ENCODE measurements at regions not wholly inside any gene's neighbourhood (a gene's known extent, or its start where the extent isn't known, plus 50 kb on each side); places are given as distances from the start of the nearest gene placed in this dataset.

DNA sequence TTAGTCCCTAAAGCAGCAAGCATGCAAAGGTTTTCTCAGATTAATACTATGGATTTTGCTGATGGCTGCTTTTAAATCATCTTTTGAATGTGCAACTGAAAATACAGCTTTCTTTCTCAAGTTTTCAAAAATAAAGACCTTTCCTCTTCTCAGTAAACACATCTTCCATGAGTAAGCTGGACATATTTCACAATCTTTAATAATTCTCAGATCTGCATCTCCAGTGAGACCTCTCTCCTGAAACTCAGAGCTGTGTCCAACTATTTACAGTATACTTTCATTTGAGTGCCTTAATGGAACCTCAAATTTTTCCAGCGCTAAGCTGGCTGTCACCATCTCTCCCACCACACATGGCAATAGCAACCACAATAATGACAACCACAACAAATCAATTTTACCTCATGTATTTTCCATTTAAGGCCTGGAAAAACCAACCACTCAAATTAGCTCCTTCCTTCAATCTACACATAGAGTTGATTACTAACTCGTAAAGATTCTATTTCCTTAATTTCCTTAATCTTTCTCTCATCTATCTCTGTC lies 192.4 kb upstream of the RPL34 start:
- intact Hi-C loops (cut with micrococcal nuclease), result no loop called here
- BruUV-seq (replicated peaks), result no TSS peak
- Mint-ChIP-seq H3K4me1 (ENCODE audit: insufficient read depth, unreplicated experiment) (no peaks in the 10 kb centered on the region), H3K9me3 (ENCODE audit: unreplicated experiment) (peaks cover 2% of the 10 kb centered on the region), H3K27ac (ENCODE audit: low read depth, unreplicated experiment) (no peak overlapping the region), H3K27me3 (ENCODE audit: insufficient read depth, unreplicated experiment) (no peaks in the 10 kb centered on the region), H3K4me3 (ENCODE audit: unreplicated experiment) (no peak overlapping the region), H3K36me3 (ENCODE audit: insufficient read depth, unreplicated experiment) (no peaks in the 10 kb centered on the region)
- no peak for TF ChIP-seq CTCF (IDR thresholded peaks at IDR 0.05; ENCODE audit: unreplicated experiment)
- CTCF ChIA-PET, result interaction anchor here (0.9 kb wide), 1 partner anchor 409 kb away, joined by 4 read pairs; no protein-coding TSS in a partner anchor
- no peak for DNase-seq (ENCODE audit: unreplicated experiment)
- POLR2A ChIA-PET, result no interaction called here

DNA sequence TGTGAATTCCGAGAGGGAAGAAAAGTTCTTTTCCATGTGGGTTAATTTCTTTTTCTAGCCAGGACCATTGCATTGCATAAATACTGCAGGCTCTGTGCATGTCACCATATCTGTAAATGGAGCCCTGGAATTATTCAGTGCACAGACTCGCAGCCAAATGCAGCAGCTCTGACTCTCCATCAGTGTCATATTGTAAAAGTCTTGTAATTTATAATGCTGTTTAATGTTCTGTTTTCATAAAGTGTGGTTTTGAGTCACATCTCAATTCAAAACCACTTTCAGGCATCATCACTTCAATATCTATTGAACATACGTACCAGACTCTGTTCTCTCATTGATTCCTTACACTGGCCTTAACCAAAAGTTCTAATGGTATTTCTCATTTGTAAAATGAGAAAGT lies 193.9 kb upstream of the RPL34 start:
- ChIA-PET POLR2A (interaction anchor here (0.7 kb wide), 1 partner anchor 447 kb away, joined by 4 read pairs; no protein-coding TSS in a partner anchor), CTCF (no interaction called here)
- Mint-ChIP-seq H3K27ac (ENCODE audit: low read depth, unreplicated experiment) (no peak overlapping the region), H3K9me3 (ENCODE audit: unreplicated experiment) (peaks cover 9% of the 10 kb centered on the region), H3K36me3 (ENCODE audit: insufficient read depth, unreplicated experiment) (no peaks in the 10 kb centered on the region), H3K4me3 (ENCODE audit: unreplicated experiment) (no peak overlapping the region), H3K27me3 (ENCODE audit: insufficient read depth, unreplicated experiment) (no peaks in the 10 kb centered on the region), H3K4me1 (ENCODE audit: insufficient read depth, unreplicated experiment) (no peaks in the 10 kb centered on the region)
- no peak for TF ChIP-seq CTCF (IDR thresholded peaks at IDR 0.05; ENCODE audit: unreplicated experiment)
- intact Hi-C loops (cut with micrococcal nuclease), result no loop called here
- BruUV-seq (replicated peaks), result no TSS peak
- DNase-seq (ENCODE audit: unreplicated experiment), result no peak

DNA sequence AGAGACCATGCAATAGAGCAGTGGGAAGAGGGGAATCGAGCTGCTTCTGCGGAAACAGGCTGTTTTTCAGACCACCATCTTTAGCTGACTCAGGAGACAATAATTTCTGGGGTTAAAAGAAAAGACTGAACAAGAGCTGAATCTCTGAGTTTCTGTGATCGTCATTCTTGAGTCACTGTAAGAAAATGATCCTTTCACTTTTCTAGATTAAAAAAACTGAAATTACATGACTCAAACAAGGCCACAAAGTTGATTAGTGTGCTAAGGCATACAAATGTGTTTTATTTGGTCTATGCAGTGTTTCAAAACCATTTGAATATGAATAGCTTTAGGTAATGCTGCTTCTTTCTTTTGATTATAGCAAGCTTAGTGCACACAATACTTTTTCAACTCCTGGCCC lies 194.4 kb upstream of the RPL34 start:
- no peaks in the 10 kb centered on the region for H3K4me1 Mint-ChIP-seq (ENCODE audit: insufficient read depth, unreplicated experiment)
- BruUV-seq (replicated peaks), result no TSS peak
- TF ChIP-seq CTCF (IDR thresholded peaks at IDR 0.05; ENCODE audit: unreplicated experiment), result no peak
- H3K36me3 Mint-ChIP-seq (ENCODE audit: insufficient read depth, unreplicated experiment), result no peaks in the 10 kb centered on the region
- peaks cover 9% of the 10 kb centered on the region for H3K9me3 Mint-ChIP-seq (ENCODE audit: unreplicated experiment)
- ChIA-PET POLR2A (interaction anchor here (0.7 kb wide), 1 partner anchor 446 kb away, joined by 4 read pairs; no protein-coding TSS in a partner anchor), CTCF (interaction anchor here (0.6 kb wide), 1 partner anchor 240 kb away, joined by 3 read pairs; no protein-coding TSS in a partner anchor)
- no peak overlapping the region for H3K27ac Mint-ChIP-seq (ENCODE audit: low read depth, unreplicated experiment)
- intact Hi-C loops (cut with micrococcal nuclease), result no loop called here
- no peaks in the 10 kb centered on the region for H3K27me3 Mint-ChIP-seq (ENCODE audit: insufficient read depth, unreplicated experiment)
- no peak for DNase-seq (ENCODE audit: unreplicated experiment)
- no peak overlapping the region for H3K4me3 Mint-ChIP-seq (ENCODE audit: unreplicated experiment)

DNA sequence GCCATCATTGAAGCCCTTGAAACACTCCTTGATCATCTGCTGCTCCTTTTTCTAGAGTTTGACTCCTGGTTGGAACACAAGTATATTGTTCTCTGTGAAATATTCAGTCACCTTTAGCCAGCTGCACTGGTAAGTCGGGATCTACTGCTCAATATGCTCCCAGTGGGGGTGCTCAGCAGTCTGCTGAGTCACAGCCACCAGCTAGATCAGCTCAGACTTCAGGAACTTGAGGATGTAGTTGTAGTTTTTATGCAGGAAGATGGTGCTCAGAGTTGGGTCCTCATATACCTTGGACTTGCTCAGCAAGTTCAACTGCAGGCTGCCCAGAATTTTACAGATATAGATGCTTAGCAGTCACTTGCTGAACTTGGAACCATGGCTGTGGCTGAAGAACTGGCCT lies 202.5 kb upstream of the RPL34 start:
- BruUV-seq (replicated peaks), result no TSS peak
- Mint-ChIP-seq H3K36me3 (ENCODE audit: insufficient read depth, unreplicated experiment) (no peaks in the 10 kb centered on the region), H3K4me1 (ENCODE audit: insufficient read depth, unreplicated experiment) (no peaks in the 10 kb centered on the region), H3K27ac (ENCODE audit: low read depth, unreplicated experiment) (no peak overlapping the region), H3K27me3 (ENCODE audit: insufficient read depth, unreplicated experiment) (no peaks in the 10 kb centered on the region), H3K9me3 (ENCODE audit: unreplicated experiment) (peaks cover 7% of the 10 kb centered on the region), H3K4me3 (ENCODE audit: unreplicated experiment) (no peak overlapping the region)
- ChIA-PET POLR2A (no interaction called here), CTCF (no interaction called here)
- intact Hi-C loops (cut with micrococcal nuclease), result no loop called here
- no peak for DNase-seq (ENCODE audit: unreplicated experiment)
- no peak for TF ChIP-seq CTCF (IDR thresholded peaks at IDR 0.05; ENCODE audit: unreplicated experiment)
